PC-9 (cell line): ENCODE measurements at regions not wholly inside any gene's neighbourhood (a gene's known extent, or its start where the extent isn't known, plus 50 kb on each side); places are given as distances from the start of the nearest gene placed in this dataset.

Experiments used
- EZH2 ChIP-seq: fragments of 200-600 bp; sonication (generic); IDR thresholded peaks from 2 replicates; pipeline ENCODE4 v1.8.0; 2017; ENCODE audit warnings: antibody characterized with exemption, low read depth
- TF ChIP-seq, protein P1 (sequence below): fragments of 200-600 bp; sonication (generic); conservative IDR thresholded peaks from 2 replicates; pipeline ENCODE4 v1.6.1; 2017; ENCODE audit warnings: mixed run types, antibody characterized with exemption, mild to moderate bottlenecking, moderate library complexity

DNA sequence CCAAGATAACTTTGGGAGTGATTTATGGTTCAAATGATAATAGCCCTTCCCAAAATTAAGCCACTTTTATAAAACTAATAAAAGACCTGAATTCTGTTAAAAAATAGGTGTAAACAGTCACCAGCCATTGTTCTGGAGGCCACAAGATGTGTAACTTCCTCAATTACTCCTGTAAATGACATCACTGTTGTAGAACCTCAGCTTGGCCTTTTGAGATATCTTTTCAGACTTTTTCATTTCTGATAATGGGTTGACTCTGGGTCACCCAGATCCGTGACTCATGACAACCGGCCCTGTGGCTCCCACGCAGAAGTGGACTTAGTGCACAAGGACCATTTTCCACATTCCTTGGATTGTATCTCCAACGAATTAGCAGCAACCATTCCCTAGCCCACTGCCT is 106.6 kb downstream of the DKK1 start:
- TF ChIP-seq, protein P1, sequence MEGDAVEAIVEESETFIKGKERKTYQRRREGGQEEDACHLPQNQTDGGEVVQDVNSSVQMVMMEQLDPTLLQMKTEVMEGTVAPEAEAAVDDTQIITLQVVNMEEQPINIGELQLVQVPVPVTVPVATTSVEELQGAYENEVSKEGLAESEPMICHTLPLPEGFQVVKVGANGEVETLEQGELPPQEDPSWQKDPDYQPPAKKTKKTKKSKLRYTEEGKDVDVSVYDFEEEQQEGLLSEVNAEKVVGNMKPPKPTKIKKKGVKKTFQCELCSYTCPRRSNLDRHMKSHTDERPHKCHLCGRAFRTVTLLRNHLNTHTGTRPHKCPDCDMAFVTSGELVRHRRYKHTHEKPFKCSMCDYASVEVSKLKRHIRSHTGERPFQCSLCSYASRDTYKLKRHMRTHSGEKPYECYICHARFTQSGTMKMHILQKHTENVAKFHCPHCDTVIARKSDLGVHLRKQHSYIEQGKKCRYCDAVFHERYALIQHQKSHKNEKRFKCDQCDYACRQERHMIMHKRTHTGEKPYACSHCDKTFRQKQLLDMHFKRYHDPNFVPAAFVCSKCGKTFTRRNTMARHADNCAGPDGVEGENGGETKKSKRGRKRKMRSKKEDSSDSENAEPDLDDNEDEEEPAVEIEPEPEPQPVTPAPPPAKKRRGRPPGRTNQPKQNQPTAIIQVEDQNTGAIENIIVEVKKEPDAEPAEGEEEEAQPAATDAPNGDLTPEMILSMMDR: no peak
- TF ChIP-seq EZH2: no peak
